H1 (cell line): ENCODE measurements at regions not wholly inside any gene's neighbourhood (a gene's known extent, or its start where the extent isn't known, plus 50 kb on each side); places are given as distances from the start of the nearest gene placed in this dataset.

ENCODE experiments used
- CTCF ChIA-PET: fragments of 300-600 bp; sonication (Branson Sonifier 250); formaldehyde crosslinking; loops from one replicate; lab custom pipeline; 2021; ENCODE audit not compliant: partially characterized antibody; lab: Charles Lee
- POLR2A ChIA-PET: fragments of 300-600 bp; sonication (Branson Sonifier 250); formaldehyde crosslinking; loops from one replicate; lab custom pipeline; 2021; ENCODE audit warnings: inconsistent platforms; ENCODE audit not compliant: partially characterized antibody; lab: Charles Lee
- DNase-seq, 2 experiments: peaks; one replicate each; pipeline versions ENCODE4 v3.0.0 to v3.0.0-alpha.2; 2010 to 2022; ENCODE audit warnings: low spot score in 2 of 2, low read depth in 1 of 2, mixed read lengths in 1 of 2
- FAIRE-seq: peaks from 2 replicates; lab custom pipeline; 2011; peaks lifted over from hg19 to GRCh38; lab: Jason Lieb, UNC
- H2AFZ ChIP-seq: 2 replicates; pipeline ENCODE4 v1.8.1; 2012; ENCODE audit warnings: low read length, inconsistent platforms
- H2AK5ac ChIP-seq: 2 replicates; pipeline ENCODE4 v1.6.1; 2013; ENCODE audit warnings: low read depth, low read length
- H2BK120ac ChIP-seq: replicated peaks from 2 replicates; pipeline ENCODE3; 2013; ENCODE audit warnings: low read depth, low read length, inconsistent platforms
- H2BK12ac ChIP-seq: 2 replicates; pipeline ENCODE4 v1.6.1; 2013; ENCODE audit warnings: low read depth, low read length
- H2BK15ac ChIP-seq: 2 replicates; pipeline ENCODE4 v1.6.1; 2013; ENCODE audit warnings: low read length
- H2BK20ac ChIP-seq: 2 replicates; pipeline ENCODE4 v1.6.1; 2013; ENCODE audit warnings: low read length
- H2BK5ac ChIP-seq: 2 replicates; pipeline ENCODE4 v1.6.1; 2013; ENCODE audit warnings: low read depth, low read length
- H3K14ac ChIP-seq: 2 replicates; pipeline ENCODE4 v1.6.1; 2013; ENCODE audit warnings: inconsistent platforms; ENCODE audit not compliant: insufficient read length
- H3K18ac ChIP-seq: 2 replicates; pipeline ENCODE4 v1.6.1; 2013; ENCODE audit warnings: low read length; ENCODE audit errors: extremely low read depth
- H3K23ac ChIP-seq: 2 replicates; pipeline ENCODE4 v1.6.1; 2013; ENCODE audit warnings: inconsistent platforms; ENCODE audit not compliant: insufficient read length
- H3K23me2 ChIP-seq: 2 replicates; pipeline ENCODE4 v1.6.1; 2013; ENCODE audit warnings: low read depth, low read length
- H3K27ac ChIP-seq: 2 replicates; pipeline ENCODE4 v1.6.1; 2011; ENCODE audit warnings: low read depth, low read length, inconsistent platforms
- H3K27me3 ChIP-seq, 4 experiments: replicated peaks in 1 of 4; 1 replicate in 1 of 4; 2 replicates in 3 of 4; pipeline versions ENCODE4 v1.6.1 to v1.8.1; 2011 to 2013; ENCODE audit warnings: low read length in 3 of 4, mild to moderate bottlenecking in 3 of 4, inconsistent platforms in 2 of 4, mixed read lengths in 2 of 4, moderate library complexity in 1 of 4; ENCODE audit not compliant: control insufficient read depth in 3 of 4, insufficient read depth in 3 of 4; ENCODE audit errors: extremely low read depth in 1 of 4
- H3K36me3 ChIP-seq, 4 experiments: 2 replicates each; pipeline versions ENCODE4 v1.6.1 to v1.8.1; 2011 to 2013; ENCODE audit warnings: mild to moderate bottlenecking in 4 of 4, low read length in 3 of 4, moderate library complexity in 2 of 4, control low read depth in 1 of 4, inconsistent platforms in 1 of 4; ENCODE audit not compliant: insufficient read depth in 4 of 4, control insufficient read depth in 2 of 4
- H3K4ac ChIP-seq: replicated peaks from 2 replicates; pipeline ENCODE3; 2013; ENCODE audit warnings: low read length, low read depth, mixed read lengths, inconsistent platforms; ENCODE audit not compliant: insufficient read length
- H3K4me1 ChIP-seq, 4 experiments: replicated peaks in 1 of 4; 1 replicate in 1 of 4; 2 replicates in 3 of 4; pipeline versions ENCODE4 v1.6.1 to v1.8.1; 2011 to 2013; ENCODE audit warnings: low read length in 3 of 4, inconsistent platforms in 2 of 4, mixed read lengths in 1 of 4; ENCODE audit not compliant: insufficient read depth in 4 of 4, control insufficient read depth in 3 of 4
- H3K4me2 ChIP-seq, 2 experiments: 2 replicates each; pipeline versions ENCODE4 v1.6.1 to v1.8.1; 2011 to 2013; ENCODE audit warnings: low read depth in 2 of 2, low read length in 2 of 2, control low read depth in 1 of 2, inconsistent platforms in 1 of 2, mild to moderate bottlenecking in 1 of 2; ENCODE audit not compliant: insufficient read depth in 1 of 2
- H3K4me3 ChIP-seq, 4 experiments: fragments of 200-600, 300-600 bp in 1 of 4; sonication (generic), shearing (Covaris generic), sonication (Bioruptor Twin) in 1 of 4; 2 replicates each; pipeline versions ENCODE4 v1.5.1 to v1.8.1; 2011 to 2016; ENCODE audit warnings: low read length in 4 of 4, low read depth in 3 of 4, control low read depth in 2 of 4, inconsistent platforms in 2 of 4, mild to moderate bottlenecking in 2 of 4, mixed read lengths in 1 of 4, moderate library complexity in 1 of 4; ENCODE audit not compliant: insufficient read depth in 2 of 4; ENCODE audit errors: extremely low read depth in 1 of 4
- H3K56ac ChIP-seq: replicated peaks from 2 replicates; pipeline ENCODE3; 2013; ENCODE audit warnings: low read depth, mild to moderate bottlenecking, mixed read lengths, low read length, inconsistent platforms; ENCODE audit not compliant: insufficient read length
- H3K79me1 ChIP-seq: 2 replicates; pipeline ENCODE4 v1.6.1; 2013; ENCODE audit warnings: low read depth, low read length, control low read depth
- H3K79me2 ChIP-seq, 2 experiments: 2 replicates each; pipeline versions ENCODE4 v1.6.1 to v1.8.1; 2012 to 2013; ENCODE audit warnings: low read length in 2 of 2, mild to moderate bottlenecking in 2 of 2, inconsistent platforms in 1 of 2; ENCODE audit not compliant: insufficient read depth in 2 of 2, control insufficient read depth in 1 of 2
- H3K9ac ChIP-seq, 4 experiments: replicated peaks in 1 of 4; 1 replicate in 1 of 4; 2 replicates in 3 of 4; pipeline versions ENCODE4 v1.6.1 to v1.8.1; 2011 to 2013; ENCODE audit warnings: low read depth in 3 of 4, low read length in 3 of 4, control low read depth in 2 of 4, mild to moderate bottlenecking in 2 of 4, moderate library complexity in 2 of 4, inconsistent platforms in 1 of 4; ENCODE audit errors: extremely low read depth in 1 of 4
- H3K9me3 ChIP-seq, 2 experiments: 2 replicates each; pipeline versions ENCODE4 v1.6.1 to v1.8.1; 2012 to 2013; ENCODE audit warnings: mild to moderate bottlenecking in 2 of 2, moderate library complexity in 2 of 2, control low read depth in 1 of 2, inconsistent platforms in 1 of 2, low read depth in 1 of 2, low read length in 1 of 2, mixed read lengths in 1 of 2; ENCODE audit not compliant: insufficient read depth in 2 of 2
- H4K20me1 ChIP-seq, 2 experiments: replicated peaks in 1 of 2; 2 replicates each; pipeline versions ENCODE3 to v1.8.1; 2011 to 2013; ENCODE audit warnings: inconsistent platforms in 2 of 2, low read length in 2 of 2, mild to moderate bottlenecking in 1 of 2; ENCODE audit not compliant: insufficient read depth in 2 of 2, control insufficient read depth in 1 of 2
- H4K5ac ChIP-seq: 2 replicates; pipeline ENCODE4 v1.6.1; 2013; ENCODE audit warnings: low read length, low read depth, mixed read lengths, inconsistent platforms; ENCODE audit not compliant: insufficient read length
- H4K8ac ChIP-seq: 2 replicates; pipeline ENCODE4 v1.8.0; 2013; ENCODE audit warnings: mild to moderate bottlenecking, moderate library complexity, low read length, inconsistent platforms; ENCODE audit not compliant: insufficient read depth; ENCODE audit errors: extremely low read depth
- H4K91ac ChIP-seq: replicated peaks from 2 replicates; pipeline ENCODE3; 2013; ENCODE audit warnings: low read length, mixed read lengths, inconsistent platforms; ENCODE audit not compliant: insufficient read length
- CBX5 ChIP-seq: fragments of 300-800, 300-1000 bp; sonication (generic); IDR thresholded peaks from 2 replicates; pipeline ENCODE4 v1.7.1; 2016; ENCODE audit warnings: antibody characterized with exemption, low read length, low read depth
- CREB1 ChIP-seq: IDR thresholded peaks from 2 replicates; pipeline ENCODE4 v1.6.1; 2012; ENCODE audit warnings: inconsistent platforms
- EGR1 ChIP-seq: IDR thresholded peaks from 2 replicates; pipeline ENCODE4 v1.6.1; 2011; ENCODE audit warnings: low read depth, low read length, borderline replicate concordance
- JUND ChIP-seq: IDR thresholded peaks from 2 replicates; pipeline ENCODE4 v1.6.1; 2011; ENCODE audit warnings: mild to moderate bottlenecking, improper control_type of control experiment, low read length
- PHF8 ChIP-seq: fragments of 200-600 bp; sonication (generic); conservative IDR thresholded peaks from 2 replicates; pipeline ENCODE4 v1.7.1; 2012; ENCODE audit warnings: low read depth, mild to moderate bottlenecking, inconsistent platforms, low read length, moderate library complexity
- POLR2AphosphoS5 ChIP-seq: IDR thresholded peaks from 2 replicates; pipeline ENCODE4 v1.6.1; 2011; ENCODE audit warnings: low read depth, low read length
- POU5F1 ChIP-seq: IDR thresholded peaks from 2 replicates; pipeline ENCODE4 v1.6.1; 2011; ENCODE audit warnings: low read depth, mild to moderate bottlenecking, low read length, moderate library complexity
- SIX5 ChIP-seq: IDR thresholded peaks from 2 replicates; pipeline ENCODE4 v1.6.1; 2011; ENCODE audit warnings: mild to moderate bottlenecking, low read depth, low read length
- TAF7 ChIP-seq: optimal IDR thresholded peaks from 2 replicates; pipeline ENCODE3; 2011; ENCODE audit warnings: low read depth, mild to moderate bottlenecking, inconsistent platforms, low read length, moderate library complexity, borderline replicate concordance
- TCF12 ChIP-seq: IDR thresholded peaks from 2 replicates; pipeline ENCODE4 v1.6.1; 2011; ENCODE audit warnings: low read depth, mild to moderate bottlenecking, low read length
- YY1 ChIP-seq: IDR thresholded peaks from 2 replicates; pipeline ENCODE4 v1.6.1; 2011; ENCODE audit warnings: low read depth, mild to moderate bottlenecking, low read length
- ZNF274 ChIP-seq: IDR thresholded peaks from 2 replicates; pipeline ENCODE4 v1.7.0; 2012; ENCODE audit warnings: low read length, borderline replicate concordance; ENCODE audit errors: extremely low read depth
- WGBS, 2 experiments: shearing (Covaris generic) in 1 of 2; methylation state at CpG; one replicate each; pipeline versions ENCODE4 v1.1.6 to v1.1.7; 2013 to 2015; ENCODE audit warnings: low lambda C conversion rate in 2 of 2, mixed read lengths in 2 of 2, inconsistent platforms in 1 of 2, low coverage in 1 of 2, missing lambda C conversion rate in 1 of 2; ENCODE audit not compliant: insufficient replicate concordance in 2 of 2, insufficient coverage in 1 of 2, insufficient read length in 1 of 2; ENCODE audit errors: extremely low coverage in 1 of 2, missing lambda C conversion rate in 1 of 2; 5-methylcytosine and 5-hydroxymethylcytosine counted together
- TF ChIP-seq, protein P1 (sequence below): IDR thresholded peaks from 2 replicates; pipeline ENCODE4 v1.6.1; 2012; ENCODE audit warnings: inconsistent platforms

GRCh38 chr10:71135236-71135635, 77.1 kb upstream of the UNC5B start:
- no peaks in the 10 kb centered on the region for H3K36me3 ChIP-seq
- H2BK20ac ChIP-seq, result no peak overlapping the region
- no peaks in the 10 kb centered on the region for H3K9me3 ChIP-seq
- CTCF ChIA-PET, result interaction anchor here (0.8 to 3.5 kb wide), 12 partner anchors 11 to 232 kb away, joined by 3 to 20 read pairs (median 6); no protein-coding TSS in a partner anchor
- H2BK5ac ChIP-seq, result no peak overlapping the region
- H4K91ac ChIP-seq, result no peak overlapping the region
- H3K79me2 ChIP-seq, result no peaks in the 10 kb centered on the region
- H4K20me1 ChIP-seq, result no peaks in the 10 kb centered on the region
- H3K9ac ChIP-seq, result no peak overlapping the region
- no peak overlapping the region for H2BK12ac ChIP-seq
- FAIRE-seq (no peak), DNase-seq (no peak)
- H3K4me3 ChIP-seq, result no peak overlapping the region
- no peak overlapping the region for H3K18ac ChIP-seq
- no peak overlapping the region for H3K14ac ChIP-seq
- no peaks in the 10 kb centered on the region for H3K23me2 ChIP-seq
- no peak overlapping the region for H3K23ac ChIP-seq
- H4K5ac ChIP-seq, result no peak overlapping the region
- no peak overlapping the region for H2AFZ ChIP-seq
- POLR2A ChIA-PET, result interaction anchor here (0.6 to 1.3 kb wide), 2 partner anchors 9 to 83 kb away, joined by 3 read pairs; no protein-coding TSS in a partner anchor
- H3K4me2 ChIP-seq, result no peak overlapping the region
- H2AK5ac ChIP-seq, result no peak overlapping the region
- no peak overlapping the region for H2BK120ac ChIP-seq
- H3K27ac ChIP-seq, result no peak overlapping the region
- peaks cover 2 to 11% (median 6%) of the 10 kb centered on the region in 4 experiments for H3K4me1 ChIP-seq
- H3K4ac ChIP-seq, result no peak overlapping the region
- H3K79me1 ChIP-seq, result no peaks in the 10 kb centered on the region
- no peak overlapping the region for H3K56ac ChIP-seq
- no peak overlapping the region for H2BK15ac ChIP-seq
- 86% methylated on average over 3 of the region's 3 CpGs; no CpG with 5 or more reads in 1 of the 2 experiments for WGBS, 2 experiments
- no peak overlapping the region for H4K8ac ChIP-seq
- no peaks in the 10 kb centered on the region; a peak in 1 of 7 replicates for H3K27me3 ChIP-seq
- no peak for TF ChIP-seq TCF12
- no peak for TF ChIP-seq JUND
- no peak for TF ChIP-seq CBX5
- no peak for TF ChIP-seq EGR1
- TF ChIP-seq POU5F1, result no peak
- TF ChIP-seq PHF8, result no peak
- no peak for TF ChIP-seq POLR2AphosphoS5
- TF ChIP-seq, protein P1, sequence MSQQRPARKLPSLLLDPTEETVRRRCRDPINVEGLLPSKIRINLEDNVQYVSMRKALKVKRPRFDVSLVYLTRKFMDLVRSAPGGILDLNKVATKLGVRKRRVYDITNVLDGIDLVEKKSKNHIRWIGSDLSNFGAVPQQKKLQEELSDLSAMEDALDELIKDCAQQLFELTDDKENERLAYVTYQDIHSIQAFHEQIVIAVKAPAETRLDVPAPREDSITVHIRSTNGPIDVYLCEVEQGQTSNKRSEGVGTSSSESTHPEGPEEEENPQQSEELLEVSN, result no peak
- TF ChIP-seq SIX5, result no peak
- no peak for TF ChIP-seq YY1
- no peak for TF ChIP-seq TAF7
- no peak for TF ChIP-seq ZNF274
- no peak for TF ChIP-seq CREB1
